ENCODE measurements at regions not wholly inside any gene's neighbourhood (a gene's known extent, or its start where the extent isn't known, plus 50 kb on each side); places are given as distances from the start of the nearest gene placed in this dataset.

GRCh38 chr5:168151041-168151440 lies 140.4 kb upstream of the WWC1 start:
- TF ChIP-seq CTCF (IDR thresholded peaks at IDR 0.05) (no peak), POLR2A (IDR thresholded peaks at IDR 0.05) (no peak)
